ENCODE measurements at regions not wholly inside any gene's neighbourhood (a gene's known extent, or its start where the extent isn't known, plus 50 kb on each side); places are given as distances from the start of the nearest gene placed in this dataset.

GRCh38 chr9:73573235-73573634 lies 421.6 kb downstream of the ANXA1 start:
- TF ChIP-seq CTCF (conservative IDR thresholded peaks at IDR 0.05) (no peak), EZH2 (IDR thresholded peaks at IDR 0.05; ENCODE audit: low read depth) (no peak)

Data from PC-9 (cell line).